GM19467 (cell line): ENCODE measurements at regions not wholly inside any gene's neighbourhood (a gene's known extent, or its start where the extent isn't known, plus 50 kb on each side); places are given as distances from the start of the nearest gene placed in this dataset.

Experiments used
- ATAC-seq: cut with Tn5 transposase; IDR thresholded peaks from one replicate; pipeline ENCODE4 v1.9.1; 2021; ENCODE audit warnings: mild to moderate bottlenecking, moderate library complexity; ENCODE audit not compliant: unreplicated experiment

GRCh38 chr13:102935896-102936321, 90.1 kb downstream of the ERCC5 start:
- no peak for ATAC-seq

GRCh38 chr13:102933523-102933922, 87.7 kb downstream of the ERCC5 start:
- ATAC-seq, result no peak

GRCh38 chr13:102933122-102933521, 87.3 kb downstream of the ERCC5 start:
- no peak for ATAC-seq

DNA sequence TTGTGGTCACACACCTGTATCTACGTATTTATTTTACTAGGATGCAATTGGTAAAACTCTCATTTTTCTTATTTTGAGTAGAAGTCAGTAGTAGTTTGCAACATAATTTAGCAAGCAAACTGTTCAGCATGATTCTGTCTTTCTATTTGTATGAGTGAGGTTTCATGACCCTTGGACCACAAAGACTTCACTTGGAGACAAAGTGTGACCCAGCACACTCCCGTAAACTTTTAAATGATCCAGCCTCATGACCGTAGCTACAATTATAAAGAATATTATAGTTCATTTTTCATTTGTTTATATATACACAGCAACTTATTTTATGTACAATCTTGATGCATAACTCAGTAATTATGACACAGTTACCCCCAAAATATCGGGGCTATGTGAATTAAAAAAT, 86.5 kb downstream of the ERCC5 start:
- no peak for ATAC-seq

- no peak for ATAC-seq
These were observed 84.7 kb downstream of the ERCC5 start for GRCh38 chr13:102930566-102930965.

DNA sequence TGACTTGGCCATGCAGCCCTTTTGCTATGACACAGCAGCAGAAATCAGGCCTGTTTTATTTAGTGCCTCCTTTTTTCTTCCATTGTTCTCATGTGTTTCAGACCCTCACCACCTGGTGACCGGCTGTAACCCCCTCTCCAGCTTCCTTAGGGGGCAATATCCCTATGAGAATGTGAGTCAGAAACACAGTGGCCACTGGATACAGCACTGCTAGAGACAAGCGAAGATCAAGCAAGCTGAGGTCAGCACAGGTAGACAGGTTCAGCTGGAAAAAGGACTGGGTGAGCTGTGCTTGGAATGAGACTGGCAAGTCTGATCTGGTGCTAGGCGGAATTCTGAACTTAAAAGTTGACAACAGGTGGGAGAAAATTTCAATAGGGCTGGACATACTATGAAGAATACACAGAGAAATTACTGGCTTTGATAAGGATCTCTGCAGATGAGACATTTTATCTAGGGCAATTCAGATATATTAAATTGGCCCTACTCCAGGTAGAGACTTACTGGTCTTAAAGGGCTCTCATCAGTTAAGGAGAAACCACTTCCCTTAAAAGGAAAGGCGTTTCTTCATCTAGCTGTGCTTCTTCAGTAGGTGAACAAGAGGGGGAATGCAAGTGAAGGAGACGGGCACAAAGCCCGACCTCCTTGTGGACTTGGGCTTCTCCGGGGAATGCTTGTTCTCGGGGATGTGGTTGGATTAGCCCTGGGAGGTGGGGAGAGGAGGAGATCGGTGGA, 83.3 kb downstream of the ERCC5 start:
- ATAC-seq, result no peak
